Kasumi-1 (cell line): ENCODE measurements at regions not wholly inside any gene's neighbourhood (a gene's known extent, or its start where the extent isn't known, plus 50 kb on each side); places are given as distances from the start of the nearest gene placed in this dataset.
"Not testable (repeated sequence)": the region's sequence is repeated elsewhere in the genome, so short reads cannot be mapped to it uniquely, and the experiment has no call there.

Experiments used
- DNase-seq, 2 experiments: peaks; one replicate each; lab custom pipeline; 2025; lab: John Stamatoyannopoulos, UW

GRCh38 chr6:4253604-4254231 is 118.3 kb upstream of the ECI2 start:
- DNase-seq: peak; percentile 28 to 40

GRCh38 chr6:4252445-4252844 is 117.1 kb upstream of the ECI2 start:
- DNase-seq: not testable (repeated sequence)

- DNase-seq: no peak
These were observed 115.3 kb upstream of the ECI2 start for GRCh38 chr6:4250645-4251044.

DNA sequence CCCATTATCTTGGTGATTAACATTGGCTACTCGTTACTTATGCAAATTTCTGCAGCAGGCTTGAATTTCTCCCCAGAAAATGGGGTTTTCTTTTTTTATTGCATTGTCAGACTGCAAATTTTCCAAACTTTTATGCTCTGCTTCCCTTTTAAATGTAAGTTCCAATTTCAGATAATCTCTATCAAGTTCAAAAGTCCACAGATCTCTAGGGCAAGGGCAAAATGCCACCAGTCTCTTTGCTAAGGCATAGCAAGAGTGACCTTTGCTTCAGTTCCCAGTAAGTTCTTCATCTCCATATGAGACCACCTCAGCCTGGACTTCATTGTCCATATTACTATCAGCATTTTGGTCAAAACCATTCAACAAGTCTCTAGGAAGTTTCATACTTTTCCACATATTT is 108.5 kb upstream of the ECI2 start:
- not testable (repeated sequence) for DNase-seq

DNA sequence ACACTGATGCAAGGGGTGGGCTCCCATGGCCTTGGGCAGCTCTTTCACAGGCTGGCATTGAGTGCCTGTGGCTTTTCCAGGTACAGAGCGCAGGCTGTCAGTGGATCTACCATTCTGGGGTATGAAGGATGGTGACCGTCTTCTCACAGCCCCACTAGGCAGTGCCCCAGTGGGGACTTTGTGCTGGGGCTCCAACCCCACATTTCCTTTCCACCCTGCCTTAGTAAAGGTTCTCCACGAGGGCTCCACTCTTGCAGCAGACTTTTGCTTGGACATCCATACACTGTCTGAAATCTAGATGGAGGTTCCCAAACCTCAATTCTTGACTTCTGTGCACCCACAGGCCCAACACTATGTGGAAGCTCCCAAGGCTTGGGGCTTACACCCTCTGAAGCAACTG is 107.9 kb upstream of the ECI2 start:
- DNase-seq: no peak

DNA sequence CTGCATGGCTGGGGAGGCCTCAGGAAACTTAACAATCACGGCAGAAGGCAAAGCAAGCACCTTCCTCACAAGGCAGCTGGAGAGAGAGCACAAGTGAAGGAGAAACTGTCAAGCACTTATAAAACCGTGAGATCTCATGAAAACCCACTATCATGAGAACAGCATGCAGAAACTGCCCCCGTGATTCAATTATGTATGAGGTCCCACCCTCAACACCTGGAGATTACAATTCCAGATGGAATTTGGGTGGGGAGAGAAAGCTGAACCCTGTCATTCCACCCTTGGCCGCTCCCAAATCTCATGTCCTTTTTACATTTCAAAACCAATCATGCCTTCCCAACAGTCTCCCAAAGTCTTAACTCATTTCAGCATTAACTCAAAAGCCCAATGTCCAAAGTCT is 107.2 kb upstream of the ECI2 start:
- DNase-seq: no peak

DNA sequence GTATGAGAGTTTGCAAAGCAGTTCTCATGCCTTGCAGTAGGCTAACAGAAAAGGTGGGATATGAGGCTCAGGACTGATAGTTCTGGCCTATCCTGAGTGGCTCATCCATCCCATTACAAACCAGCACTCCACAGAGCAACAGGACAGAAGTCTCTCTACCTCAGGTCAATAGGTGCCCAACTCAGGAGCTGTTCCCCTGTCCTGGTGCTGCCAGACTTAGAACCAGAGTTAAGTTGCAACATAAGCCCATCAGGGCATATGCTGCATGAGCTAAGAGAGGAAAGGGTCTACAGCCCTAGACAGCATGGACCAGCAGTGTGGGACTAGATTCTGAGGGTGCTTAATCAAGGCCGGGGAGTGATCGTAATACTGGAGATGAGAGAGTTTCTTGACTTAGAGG is 104.8 kb upstream of the ECI2 start:
- DNase-seq: no peak

DNA sequence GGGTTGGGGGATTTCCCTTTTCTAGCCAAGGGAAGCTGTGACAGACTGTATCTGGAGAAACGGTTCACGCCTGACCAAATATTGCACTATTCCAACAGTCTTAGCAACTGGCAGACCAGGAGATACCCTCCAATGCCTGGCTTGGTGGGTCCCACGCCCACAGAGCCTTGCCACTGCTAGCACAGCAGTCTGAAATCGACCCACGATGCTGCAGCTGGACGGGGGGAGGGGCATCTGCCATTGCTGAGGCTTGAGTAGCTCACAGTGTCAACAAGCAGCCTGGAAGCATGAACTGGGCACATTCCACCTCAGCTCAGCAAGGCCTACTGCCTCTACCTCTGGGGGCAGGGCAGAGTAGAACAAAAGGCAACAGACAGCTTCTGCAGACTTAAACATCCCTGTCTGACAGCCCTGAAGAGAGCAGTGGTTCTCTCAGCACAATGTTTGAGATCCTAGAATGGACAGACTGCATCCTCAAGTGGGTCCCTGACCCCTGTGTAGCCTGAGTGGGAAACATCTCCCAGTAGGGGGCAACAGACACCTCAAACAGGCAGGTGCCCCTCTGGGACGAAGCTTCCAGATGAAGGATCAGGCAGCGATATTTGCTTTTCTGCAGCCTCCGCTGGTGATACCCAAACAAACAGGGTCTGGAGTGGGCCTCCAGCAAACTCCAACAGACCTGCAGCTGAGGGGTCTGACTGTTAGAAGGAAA is 89.9 kb upstream of the ECI2 start:
- DNase-seq: no peak

GRCh38 chr6:4224067-4224978 is 88.9 kb upstream of the ECI2 start:
- DNase-seq: no peak

GRCh38 chr6:4220558-4220957 is 85.2 kb upstream of the ECI2 start:
- DNase-seq: no peak

DNA sequence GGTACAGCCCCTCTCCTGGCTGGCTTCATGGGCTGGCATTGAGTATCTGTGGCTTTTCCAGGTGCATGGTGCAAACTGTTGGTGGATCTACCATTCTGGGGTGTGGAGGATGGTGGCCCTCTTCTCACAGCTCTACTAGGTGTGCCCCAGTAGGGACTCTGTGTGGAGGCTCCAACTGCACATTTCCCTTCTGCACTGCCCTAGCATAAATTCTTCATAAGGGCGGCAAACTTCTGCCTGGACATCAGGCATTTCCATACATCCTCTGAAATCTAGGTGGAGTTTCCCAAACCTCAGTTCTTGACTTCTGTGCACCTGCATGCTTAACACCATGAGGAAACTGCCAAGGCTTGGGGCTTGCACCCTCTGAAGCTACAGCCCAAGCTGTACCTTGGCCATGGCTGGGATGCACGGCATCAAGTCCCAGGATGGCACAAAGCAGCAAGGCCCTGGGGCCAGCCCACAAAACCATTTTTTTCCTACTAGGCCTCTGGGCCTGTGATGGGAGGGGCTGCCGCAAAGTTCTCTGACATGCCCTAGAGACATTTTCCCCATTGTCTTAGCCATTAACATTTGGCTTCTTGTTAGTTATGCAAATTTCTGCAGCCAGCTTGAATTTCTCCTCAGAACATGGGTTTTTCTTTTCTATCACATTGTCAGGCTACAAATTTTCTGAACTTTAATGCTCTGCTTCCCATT is 83.4 kb upstream of the ECI2 start:
- not testable (repeated sequence) for DNase-seq

- no peak for DNase-seq
These were observed 77.2 kb upstream of the ECI2 start for GRCh38 chr6:4212588-4212987.

- peak; percentile 61 to 69 for DNase-seq
These were observed 75.4 kb upstream of the ECI2 start for GRCh38 chr6:4210629-4211419.

DNA sequence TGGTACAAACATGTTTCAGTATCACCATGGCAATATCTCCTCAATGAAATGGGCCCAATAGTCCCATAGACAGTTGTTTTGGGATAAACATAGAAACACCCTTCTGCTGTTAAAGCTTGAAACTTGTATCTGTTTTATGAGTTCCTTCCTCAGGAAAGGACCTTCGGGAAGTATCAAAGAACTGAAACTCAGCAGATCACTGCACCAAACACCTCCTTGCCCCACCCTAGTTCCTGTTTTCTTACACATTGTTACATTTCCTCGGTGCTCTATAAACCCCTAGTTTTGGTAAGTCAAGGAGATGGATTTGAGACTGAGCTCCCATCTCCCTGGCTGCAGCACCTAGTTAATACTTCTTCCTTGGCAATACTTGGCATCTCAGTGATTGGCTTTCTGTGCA is 73.8 kb upstream of the ECI2 start:
- DNase-seq: peak in 1 of 2 experiments; percentile 12

DNA sequence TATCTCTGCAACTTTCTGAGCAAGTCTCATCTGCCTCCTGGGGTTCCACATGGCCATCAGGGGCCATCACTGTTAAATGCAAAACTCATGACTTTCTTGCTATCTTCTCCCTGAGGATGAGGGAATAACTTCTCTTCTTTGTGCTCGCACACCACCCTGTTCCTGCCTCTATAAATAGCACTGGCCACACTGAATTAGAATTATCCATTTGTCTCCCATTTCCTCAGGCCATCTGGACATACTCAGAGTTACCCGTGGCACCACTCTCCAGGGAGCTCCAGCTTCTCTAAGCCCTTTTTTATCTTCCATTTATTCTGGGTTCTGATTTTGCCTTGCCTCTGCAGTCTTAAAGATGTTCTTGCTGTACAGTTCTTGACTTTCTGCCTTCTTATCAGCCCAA is 72.8 kb upstream of the ECI2 start:
- no peak for DNase-seq

- not testable (repeated sequence) for DNase-seq
These were observed 68.5 kb upstream of the ECI2 start for GRCh38 chr6:4203642-4204417.

DNA sequence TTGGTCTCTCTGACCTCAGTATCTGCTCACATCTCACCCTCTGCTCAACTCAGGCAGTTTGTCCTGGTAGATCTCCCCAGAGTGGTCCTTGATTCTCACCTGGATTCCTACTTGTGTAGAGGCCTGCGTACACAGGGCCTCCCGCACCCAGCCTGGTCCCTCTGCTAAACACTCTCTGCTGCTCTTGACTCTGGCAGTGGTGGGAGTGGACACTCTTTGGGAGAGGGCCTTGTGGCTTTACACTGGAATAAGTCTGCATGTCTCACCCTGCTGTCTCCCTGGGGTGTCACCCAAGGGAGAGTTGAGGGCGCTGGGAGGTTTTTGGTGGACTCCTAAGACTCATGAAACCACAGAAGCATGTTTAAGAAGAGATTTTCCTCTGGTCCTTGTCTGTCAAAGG is 57.3 kb upstream of the ECI2 start:
- no peak for DNase-seq

GRCh38 chr6:4192173-4192572 is 56.8 kb upstream of the ECI2 start:
- DNase-seq: no peak

DNA sequence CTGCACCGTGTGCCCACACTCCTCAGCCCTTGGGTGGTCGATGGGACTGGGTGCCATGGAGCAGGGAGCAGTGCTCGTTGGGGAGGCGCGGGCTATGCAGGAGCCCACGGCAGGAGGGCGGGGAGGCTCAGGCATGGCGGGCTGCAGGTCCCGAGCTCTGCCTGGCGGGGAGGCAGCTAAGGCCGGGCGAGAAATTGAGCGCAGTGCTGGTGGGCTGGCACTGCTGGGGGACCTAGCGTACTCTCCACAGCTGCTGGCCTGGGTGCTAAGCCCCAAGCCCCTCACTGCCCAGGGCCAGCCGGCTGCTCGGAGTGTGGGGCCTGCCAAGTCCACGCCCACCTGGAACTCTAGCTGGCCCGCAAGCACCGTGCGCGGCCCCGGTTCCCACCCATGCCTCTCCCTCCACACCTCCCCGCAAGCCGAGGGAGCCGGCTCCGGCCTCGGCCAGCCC is 55.9 kb upstream of the ECI2 start:
- no peak for DNase-seq

DNA sequence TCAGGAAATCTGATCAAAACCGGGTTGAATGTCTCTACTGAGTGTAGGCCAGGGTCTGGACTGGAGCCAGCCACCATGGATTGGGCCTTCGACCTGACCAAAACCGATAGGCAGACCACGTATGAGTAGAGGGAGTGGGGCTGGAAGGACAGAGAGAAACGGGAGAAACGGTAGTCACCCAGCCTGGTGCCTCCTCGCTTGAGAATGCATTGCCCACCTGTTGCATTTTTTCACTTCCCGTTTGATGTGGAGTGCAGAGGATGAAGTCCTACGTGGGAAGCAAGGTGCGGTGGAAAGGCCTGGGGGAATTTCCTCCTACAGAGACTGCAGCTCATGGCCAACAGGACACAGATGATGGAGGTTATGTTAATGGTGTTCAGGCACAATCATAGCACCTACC is 53.9 kb upstream of the ECI2 start:
- DNase-seq: no peak

- no peak for DNase-seq
These were observed 53.4 kb upstream of the ECI2 start for GRCh38 chr6:4188801-4189200.
